Liver (tissue), 8 donors: ENCODE measurements at regions not wholly inside any gene's neighbourhood (a gene's known extent, or its start where the extent isn't known, plus 50 kb on each side); places are given as distances from the start of the nearest gene placed in this dataset.

Source experiments
- DNase-seq: peaks from one replicate; pipeline ENCODE4 v3.0.0-alpha.2; 2017; ENCODE audit warnings: low spot score
- H3K27ac ChIP-seq, 2 donors: one replicate each; pipeline ENCODE4 v1.7.0; 2013; ENCODE audit warnings: inconsistent platforms in 2 of 2, low read length in 2 of 2, control low read depth in 1 of 2, low read depth in 1 of 2, mild to moderate bottlenecking in 1 of 2
- H3K27me3 ChIP-seq, 4 donors: one replicate each; pipeline versions ENCODE4 v1.6.1 to v1.7.0; 2013; ENCODE audit warnings: low read length in 3 of 4, inconsistent platforms in 1 of 4, mild to moderate bottlenecking in 1 of 4, moderate library complexity in 1 of 4; ENCODE audit not compliant: control insufficient read depth in 4 of 4, insufficient read depth in 4 of 4
- H3K36me3 ChIP-seq, 4 donors: one replicate each; pipeline versions ENCODE4 v1.6.1 to v1.7.0; 2013; ENCODE audit warnings: low read length in 3 of 4, mild to moderate bottlenecking in 3 of 4, low read depth in 1 of 4, moderate library complexity in 1 of 4; ENCODE audit not compliant: control insufficient read depth in 4 of 4, insufficient read depth in 3 of 4
- H3K4me1 ChIP-seq, 4 donors: one replicate each; pipeline versions ENCODE4 v1.6.1 to v1.7.0; 2013; ENCODE audit warnings: low read length in 3 of 4, mild to moderate bottlenecking in 3 of 4, moderate library complexity in 1 of 4; ENCODE audit not compliant: control insufficient read depth in 4 of 4, insufficient read depth in 4 of 4
- H3K4me3 ChIP-seq, 3 donors: one replicate each; pipeline versions ENCODE4 v1.6.1 to v1.7.0; 2013; ENCODE audit warnings: low read length in 3 of 3, control low read depth in 1 of 3, low read depth in 1 of 3, mild to moderate bottlenecking in 1 of 3
- H3K9ac ChIP-seq, 2 donors: one replicate each; pipeline ENCODE4 v1.7.0; 2013; ENCODE audit warnings: low read length in 2 of 2, mild to moderate bottlenecking in 2 of 2, moderate library complexity in 2 of 2, control low read depth in 1 of 2, low read depth in 1 of 2
- H3K9me3 ChIP-seq, 4 donors: one replicate each; pipeline versions ENCODE4 v1.6.1 to v1.7.0; 2013; ENCODE audit warnings: low read length in 3 of 4; ENCODE audit not compliant: control insufficient read depth in 4 of 4
- EGR1 ChIP-seq, 2 donors: IDR thresholded peaks; 2 replicates each; pipeline ENCODE4 v1.6.1; 2016 to 2018; ENCODE audit warnings: antibody characterized with exemption in 2 of 2, low read depth in 2 of 2
- GABPA ChIP-seq, 2 donors: IDR thresholded peaks in 1 of 2; conservative IDR thresholded peaks in 1 of 2; 2 replicates each; pipeline ENCODE4 v1.6.1; 2016; ENCODE audit warnings: antibody characterized with exemption in 2 of 2, mild to moderate bottlenecking in 1 of 2, moderate library complexity in 1 of 2
- HNF4G ChIP-seq: IDR thresholded peaks from 2 replicates; pipeline ENCODE4 v1.6.1; 2016; ENCODE audit warnings: antibody characterized with exemption
- JUND ChIP-seq, 2 donors: IDR thresholded peaks; 2 replicates each; pipeline ENCODE4 v1.6.1; 2016; ENCODE audit warnings: antibody characterized with exemption in 2 of 2
- NR2F2 ChIP-seq: IDR thresholded peaks from 2 replicates; pipeline ENCODE4 v1.6.1; 2016; ENCODE audit warnings: antibody characterized with exemption
- RAD21 ChIP-seq, 2 donors: IDR thresholded peaks; 2 replicates each; pipeline ENCODE4 v1.6.1; 2016; ENCODE audit warnings: antibody characterized with exemption in 2 of 2, mild to moderate bottlenecking in 2 of 2
- RXRA ChIP-seq, 2 donors: IDR thresholded peaks; 2 replicates each; pipeline ENCODE4 v1.6.1; 2017 to 2018; ENCODE audit warnings: antibody characterized with exemption in 2 of 2, mild to moderate bottlenecking in 1 of 2
- SP1 ChIP-seq: IDR thresholded peaks from 2 replicates; pipeline ENCODE4 v1.6.1; 2018; ENCODE audit warnings: antibody characterized with exemption, mild to moderate bottlenecking
- WGBS: extraction: QIAGEN DNeasy Blood & Tissue Kit; methylation state at CpG from one replicate; pipeline ENCODE4 v1.1.7; 2013; 5-methylcytosine and 5-hydroxymethylcytosine counted together
- TF ChIP-seq, protein P1 (sequence below): IDR thresholded peaks from 2 replicates; pipeline ENCODE4 v1.6.1; 2016; ENCODE audit warnings: antibody characterized with exemption, mild to moderate bottlenecking
- TF ChIP-seq, protein P2 (sequence below): fragments of 150-350 bp; IDR thresholded peaks from 2 replicates; pipeline ENCODE4 v1.5.1; 2017; ENCODE audit warnings: improper control_type of control experiment, low read depth, low read length; ENCODE audit not compliant: missing input control
- TF ChIP-seq, protein P3 (sequence below): IDR thresholded peaks from 2 replicates; pipeline ENCODE4 v1.6.1; 2016; ENCODE audit warnings: antibody characterized with exemption
- TF ChIP-seq, protein P4 (sequence below): IDR thresholded peaks from 2 replicates; pipeline ENCODE4 v1.6.1; 2016; ENCODE audit warnings: antibody characterized with exemption
- donor health status: healthy.
- donor health status: healthy.
- donor health status: healthy.
- donor health status: healthy.
- donor health status: healthy.

GRCh38 chr2:48874282-48874681 is 118.8 kb upstream of the LHCGR start:
- TF ChIP-seq, protein P1, sequence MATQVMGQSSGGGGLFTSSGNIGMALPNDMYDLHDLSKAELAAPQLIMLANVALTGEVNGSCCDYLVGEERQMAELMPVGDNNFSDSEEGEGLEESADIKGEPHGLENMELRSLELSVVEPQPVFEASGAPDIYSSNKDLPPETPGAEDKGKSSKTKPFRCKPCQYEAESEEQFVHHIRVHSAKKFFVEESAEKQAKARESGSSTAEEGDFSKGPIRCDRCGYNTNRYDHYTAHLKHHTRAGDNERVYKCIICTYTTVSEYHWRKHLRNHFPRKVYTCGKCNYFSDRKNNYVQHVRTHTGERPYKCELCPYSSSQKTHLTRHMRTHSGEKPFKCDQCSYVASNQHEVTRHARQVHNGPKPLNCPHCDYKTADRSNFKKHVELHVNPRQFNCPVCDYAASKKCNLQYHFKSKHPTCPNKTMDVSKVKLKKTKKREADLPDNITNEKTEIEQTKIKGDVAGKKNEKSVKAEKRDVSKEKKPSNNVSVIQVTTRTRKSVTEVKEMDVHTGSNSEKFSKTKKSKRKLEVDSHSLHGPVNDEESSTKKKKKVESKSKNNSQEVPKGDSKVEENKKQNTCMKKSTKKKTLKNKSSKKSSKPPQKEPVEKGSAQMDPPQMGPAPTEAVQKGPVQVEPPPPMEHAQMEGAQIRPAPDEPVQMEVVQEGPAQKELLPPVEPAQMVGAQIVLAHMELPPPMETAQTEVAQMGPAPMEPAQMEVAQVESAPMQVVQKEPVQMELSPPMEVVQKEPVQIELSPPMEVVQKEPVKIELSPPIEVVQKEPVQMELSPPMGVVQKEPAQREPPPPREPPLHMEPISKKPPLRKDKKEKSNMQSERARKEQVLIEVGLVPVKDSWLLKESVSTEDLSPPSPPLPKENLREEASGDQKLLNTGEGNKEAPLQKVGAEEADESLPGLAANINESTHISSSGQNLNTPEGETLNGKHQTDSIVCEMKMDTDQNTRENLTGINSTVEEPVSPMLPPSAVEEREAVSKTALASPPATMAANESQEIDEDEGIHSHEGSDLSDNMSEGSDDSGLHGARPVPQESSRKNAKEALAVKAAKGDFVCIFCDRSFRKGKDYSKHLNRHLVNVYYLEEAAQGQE, result no peak
- TF ChIP-seq, protein P2, sequence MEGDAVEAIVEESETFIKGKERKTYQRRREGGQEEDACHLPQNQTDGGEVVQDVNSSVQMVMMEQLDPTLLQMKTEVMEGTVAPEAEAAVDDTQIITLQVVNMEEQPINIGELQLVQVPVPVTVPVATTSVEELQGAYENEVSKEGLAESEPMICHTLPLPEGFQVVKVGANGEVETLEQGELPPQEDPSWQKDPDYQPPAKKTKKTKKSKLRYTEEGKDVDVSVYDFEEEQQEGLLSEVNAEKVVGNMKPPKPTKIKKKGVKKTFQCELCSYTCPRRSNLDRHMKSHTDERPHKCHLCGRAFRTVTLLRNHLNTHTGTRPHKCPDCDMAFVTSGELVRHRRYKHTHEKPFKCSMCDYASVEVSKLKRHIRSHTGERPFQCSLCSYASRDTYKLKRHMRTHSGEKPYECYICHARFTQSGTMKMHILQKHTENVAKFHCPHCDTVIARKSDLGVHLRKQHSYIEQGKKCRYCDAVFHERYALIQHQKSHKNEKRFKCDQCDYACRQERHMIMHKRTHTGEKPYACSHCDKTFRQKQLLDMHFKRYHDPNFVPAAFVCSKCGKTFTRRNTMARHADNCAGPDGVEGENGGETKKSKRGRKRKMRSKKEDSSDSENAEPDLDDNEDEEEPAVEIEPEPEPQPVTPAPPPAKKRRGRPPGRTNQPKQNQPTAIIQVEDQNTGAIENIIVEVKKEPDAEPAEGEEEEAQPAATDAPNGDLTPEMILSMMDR, result no peak
- TF ChIP-seq HNF4G (no peak), NR2F2 (no peak), JUND (IDR thresholded peaks at IDR 0.05) (no peak), EGR1 (IDR thresholded peaks at IDR 0.05; ENCODE audit: low read depth in 2 of 2) (no peak), SP1 (no peak)
- TF ChIP-seq, protein P3, sequence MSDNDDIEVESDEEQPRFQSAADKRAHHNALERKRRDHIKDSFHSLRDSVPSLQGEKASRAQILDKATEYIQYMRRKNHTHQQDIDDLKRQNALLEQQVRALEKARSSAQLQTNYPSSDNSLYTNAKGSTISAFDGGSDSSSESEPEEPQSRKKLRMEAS, result no peak
- 94% methylated on average over 2 of the region's 2 CpGs for WGBS
- no peak overlapping the region for H3K9ac ChIP-seq
- DNase-seq, result no peak
- H3K36me3 ChIP-seq, result no peaks in the 10 kb centered on the region
- no peaks in the 10 kb centered on the region for H3K4me1 ChIP-seq
- peaks cover 0 to 2% (median 0%) of the 10 kb centered on the region in 4 donors for H3K27me3 ChIP-seq
- no peak overlapping the region for H3K27ac ChIP-seq
- H3K4me3 ChIP-seq, result no peak overlapping the region
- H3K9me3 ChIP-seq, result no peaks in the 10 kb centered on the region

- Histone ChIP-seq H3K36me3 (no peaks in the 10 kb centered on the region), H3K27me3 (peaks cover 0 to 2% (median 0%) of the 10 kb centered on the region in 4 donors), H3K9ac (no peak overlapping the region), H3K4me3 (no peak overlapping the region), H3K4me1 (no peaks in the 10 kb centered on the region), H3K27ac (no peak overlapping the region), H3K9me3 (no peaks in the 10 kb centered on the region)
- DNase-seq, result no peak
- TF ChIP-seq, protein P3, result no peak
- TF ChIP-seq, protein P4, sequence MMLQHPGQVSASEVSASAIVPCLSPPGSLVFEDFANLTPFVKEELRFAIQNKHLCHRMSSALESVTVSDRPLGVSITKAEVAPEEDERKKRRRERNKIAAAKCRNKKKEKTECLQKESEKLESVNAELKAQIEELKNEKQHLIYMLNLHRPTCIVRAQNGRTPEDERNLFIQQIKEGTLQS, result no peak
- TF ChIP-seq EGR1 (IDR thresholded peaks at IDR 0.05; ENCODE audit: low read depth in 2 of 2), result no peak
- TF ChIP-seq HNF4G, result no peak
- no peak for TF ChIP-seq RAD21 (IDR thresholded peaks at IDR 0.05)
- TF ChIP-seq, protein P1, result no peak
- no peak for TF ChIP-seq RXRA (IDR thresholded peaks at IDR 0.05)
- no peak for TF ChIP-seq GABPA (IDR thresholded peaks at IDR 0.05 in 1 of 2, conservative IDR thresholded peaks at IDR 0.05 in 1 of 2)
- WGBS, result 78% methylated on average over 1 of the region's 1 CpG
These were observed 118.1 kb upstream of the LHCGR start for GRCh38 chr2:48873666-48874065.
